ENCODE measurements at regions not wholly inside any gene's neighbourhood (a gene's known extent, or its start where the extent isn't known, plus 50 kb on each side); places are given as distances from the start of the nearest gene placed in this dataset.
"Not testable (repeated sequence)": the region's sequence is repeated elsewhere in the genome, so short reads cannot be mapped to it uniquely, and the experiment has no call there.

GRCh38 chr11:14573539-14574057 lies 53.4 kb upstream of the PSMA1 start:
- not testable (repeated sequence) for DNase-seq

GRCh38 chr11:14577292-14577691 lies 57.1 kb upstream of the PSMA1 start:
- no peak for DNase-seq

- no peak for DNase-seq
These were observed 57.8 kb upstream of the PSMA1 start for GRCh38 chr11:14577835-14578529.

GRCh38 chr11:14578541-14578956 lies 58.4 kb upstream of the PSMA1 start:
- peak in 1 of 2 experiments; percentile 16 for DNase-seq

- no peak for DNase-seq
These were observed 59.5 kb upstream of the PSMA1 start for GRCh38 chr11:14579646-14580045.

- DNase-seq, result no peak
These were observed 60.8 kb upstream of the PDE3B start for GRCh38 chr11:14582793-14583192.

- DNase-seq, result no peak
These were observed 60.2 kb upstream of the PDE3B start for GRCh38 chr11:14583252-14584034.

GRCh38 chr11:14584035-14584363 lies 59.6 kb upstream of the PDE3B start:
- no peak for DNase-seq

- no peak for DNase-seq
These were observed 59.0 kb upstream of the PDE3B start for GRCh38 chr11:14584595-14584994.

- DNase-seq, result no peak
These were observed 58.2 kb upstream of the PDE3B start for GRCh38 chr11:14585438-14585837.

- no peak for DNase-seq
These were observed 56.3 kb upstream of the PDE3B start for GRCh38 chr11:14587258-14587657.

- DNase-seq, result no peak
These were observed 54.9 kb upstream of the PDE3B start for GRCh38 chr11:14588681-14589080.

GRCh38 chr11:14589421-14589820 lies 54.2 kb upstream of the PDE3B start:
- DNase-seq, result no peak

GRCh38 chr11:14591046-14591445 lies 52.6 kb upstream of the PDE3B start:
- not testable (repeated sequence) for DNase-seq

- no peak for DNase-seq
These were observed 49.9 kb upstream of the PDE3B start for GRCh38 chr11:14593671-14594070.
